NCI-H2171 treated with DMSO at 0.1 percent for 48 hours (cell line): ENCODE measurements at regions not wholly inside any gene's neighbourhood (a gene's known extent, or its start where the extent isn't known, plus 50 kb on each side); places are given as distances from the start of the nearest gene placed in this dataset.
A peak's percentile ranks its signal among the peaks of the same experiment; 100 is the strongest.
"Not testable (repeated sequence)": the region's sequence is repeated elsewhere in the genome, so short reads cannot be mapped to it uniquely, and the experiment has no call there.

ENCODE experiments used
- DNase-seq: peaks from one replicate; lab custom pipeline; 2025; lab: John Stamatoyannopoulos, UW

- no peak for DNase-seq
Observed at GRCh38 chr12:58421990-58422389, 480.6 kb downstream of the ATP23 start.

- no peak for DNase-seq
Observed at GRCh38 chr12:58424735-58425392, 483.5 kb downstream of the ATP23 start.

- DNase-seq: peak; percentile 44
Observed at GRCh38 chr12:58425481-58426392, 484.4 kb downstream of the ATP23 start.

- DNase-seq: not testable (repeated sequence)
Observed at GRCh38 chr12:58426437-58426836, 485.1 kb downstream of the ATP23 start.

- DNase-seq: no peak
Observed at GRCh38 chr12:58433959-58434358, 486.3 kb downstream of the LRIG3 start.

- peak; percentile 71 for DNase-seq
Observed at GRCh38 chr12:58434726-58435125, 485.6 kb downstream of the LRIG3 start.

- no peak for DNase-seq
Observed at GRCh38 chr12:58435647-58436046, 484.7 kb downstream of the LRIG3 start.

- DNase-seq: no peak
Observed at GRCh38 chr12:58441483-58441882, 478.8 kb downstream of the LRIG3 start.

- DNase-seq: no peak
Observed at GRCh38 chr12:58443273-58443980, 476.9 kb downstream of the LRIG3 start.

- no peak for DNase-seq
Observed at GRCh38 chr12:58443981-58444371, 476.3 kb downstream of the LRIG3 start.

- DNase-seq: no peak
Observed at GRCh38 chr12:58450868-58451482, 469.3 kb downstream of the LRIG3 start.

- DNase-seq: no peak
Observed at GRCh38 chr12:58452546-58452945, 467.8 kb downstream of the LRIG3 start.

- DNase-seq: no peak
Observed at GRCh38 chr12:58453306-58453705, 467.0 kb downstream of the LRIG3 start.

- no peak for DNase-seq
Observed at GRCh38 chr12:58455136-58455535, 465.2 kb downstream of the LRIG3 start.

- DNase-seq: no peak
Observed at GRCh38 chr12:58458102-58458501, 462.2 kb downstream of the LRIG3 start.

GRCh38 chr12:58459191-58459590, 461.1 kb downstream of the LRIG3 start:
- no peak for DNase-seq

- DNase-seq: no peak
Observed at GRCh38 chr12:58463051-58463450, 457.3 kb downstream of the LRIG3 start.

- no peak for DNase-seq
Observed at GRCh38 chr12:58465418-58465817, 454.9 kb downstream of the LRIG3 start.

GRCh38 chr12:58470266-58471010, 449.9 kb downstream of the LRIG3 start:
- DNase-seq: no peak

- no peak for DNase-seq
Observed at GRCh38 chr12:58479401-58479800, 440.9 kb downstream of the LRIG3 start.

GRCh38 chr12:58481811-58482210, 438.5 kb downstream of the LRIG3 start:
- DNase-seq: no peak

GRCh38 chr12:58487255-58487654, 433.0 kb downstream of the LRIG3 start:
- DNase-seq: peak; percentile 61
